ENCODE measurements at regions not wholly inside any gene's neighbourhood (a gene's known extent, or its start where the extent isn't known, plus 50 kb on each side); places are given as distances from the start of the nearest gene placed in this dataset.

DNA sequence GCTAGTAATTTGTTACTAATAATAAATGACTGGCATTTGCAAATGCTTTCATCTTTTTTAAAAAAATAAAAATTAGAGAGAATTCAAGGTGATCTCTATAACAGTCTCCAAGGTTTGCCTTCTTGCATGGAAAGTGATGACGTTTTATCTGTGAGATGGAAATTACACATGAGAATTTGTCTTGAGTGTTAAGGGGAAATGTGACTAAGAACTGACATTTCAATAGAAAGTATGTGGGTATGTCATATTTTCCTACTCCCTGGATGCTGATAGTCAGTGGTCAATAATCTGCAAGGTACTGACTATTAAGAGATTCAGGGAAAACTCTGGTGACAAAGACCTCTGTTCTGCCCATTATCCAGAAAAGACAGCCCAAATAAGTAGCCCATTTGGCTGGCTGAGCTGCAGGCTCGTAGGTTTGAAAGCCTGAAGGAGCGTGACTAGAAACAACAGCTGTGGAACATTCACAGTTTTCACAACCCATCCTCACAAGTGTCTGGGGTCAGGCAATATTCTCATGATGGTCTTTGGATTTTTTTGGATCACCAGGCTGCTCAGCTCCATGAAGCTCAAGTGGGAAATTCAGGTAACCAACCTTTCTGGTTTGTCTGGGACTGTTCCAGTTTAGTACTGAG lies 49.7 kb upstream of the WSCD1 start:
- DNase-seq (ENCODE audit: low read depth) = no peak
- TF ChIP-seq, protein P1, sequence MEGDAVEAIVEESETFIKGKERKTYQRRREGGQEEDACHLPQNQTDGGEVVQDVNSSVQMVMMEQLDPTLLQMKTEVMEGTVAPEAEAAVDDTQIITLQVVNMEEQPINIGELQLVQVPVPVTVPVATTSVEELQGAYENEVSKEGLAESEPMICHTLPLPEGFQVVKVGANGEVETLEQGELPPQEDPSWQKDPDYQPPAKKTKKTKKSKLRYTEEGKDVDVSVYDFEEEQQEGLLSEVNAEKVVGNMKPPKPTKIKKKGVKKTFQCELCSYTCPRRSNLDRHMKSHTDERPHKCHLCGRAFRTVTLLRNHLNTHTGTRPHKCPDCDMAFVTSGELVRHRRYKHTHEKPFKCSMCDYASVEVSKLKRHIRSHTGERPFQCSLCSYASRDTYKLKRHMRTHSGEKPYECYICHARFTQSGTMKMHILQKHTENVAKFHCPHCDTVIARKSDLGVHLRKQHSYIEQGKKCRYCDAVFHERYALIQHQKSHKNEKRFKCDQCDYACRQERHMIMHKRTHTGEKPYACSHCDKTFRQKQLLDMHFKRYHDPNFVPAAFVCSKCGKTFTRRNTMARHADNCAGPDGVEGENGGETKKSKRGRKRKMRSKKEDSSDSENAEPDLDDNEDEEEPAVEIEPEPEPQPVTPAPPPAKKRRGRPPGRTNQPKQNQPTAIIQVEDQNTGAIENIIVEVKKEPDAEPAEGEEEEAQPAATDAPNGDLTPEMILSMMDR (conservative IDR thresholded peaks at IDR 0.05; ENCODE audit: low read depth, low read length) = no peak
- no peak overlapping the region for H3K4me3 ChIP-seq (ENCODE audit: low read depth, low read length)

All from epithelial cell of proximal tubule (primary cell).